Colon (tissue), 2 donors: ENCODE measurements at regions not wholly inside any gene's neighbourhood (a gene's known extent, or its start where the extent isn't known, plus 50 kb on each side); places are given as distances from the start of the nearest gene placed in this dataset.
"Not testable (repeated sequence)": the region's sequence is repeated elsewhere in the genome, so short reads cannot be mapped to it uniquely, and the experiment has no call there.

Experiments
- FAIRE-seq: peaks from 2 replicates; lab custom pipeline; 2012; peaks lifted over from hg19 to GRCh38; lab: Jason Lieb, UNC
- donor health status: control.
- donor health status: control.

DNA sequence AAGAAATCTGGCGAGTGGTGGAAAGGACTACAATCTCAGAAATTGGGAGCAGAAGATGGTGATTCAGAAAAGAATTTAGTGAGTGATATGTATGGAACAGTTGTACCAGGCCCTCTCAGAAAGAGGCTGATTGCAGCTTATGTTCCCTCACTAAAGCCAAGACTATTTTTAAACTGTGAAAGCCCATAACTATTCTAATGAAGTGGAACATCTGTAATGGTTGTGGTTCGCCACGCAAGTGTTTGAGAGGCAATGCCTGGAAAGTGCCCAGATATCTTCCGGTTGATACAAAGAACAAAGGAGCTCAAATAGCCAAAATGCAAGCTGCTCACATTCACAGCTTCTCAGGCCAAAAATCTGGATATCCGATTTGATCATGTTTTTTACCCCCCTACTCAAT lies 1250.7 kb downstream of the RAPGEF2 start:
- no peak for FAIRE-seq

DNA sequence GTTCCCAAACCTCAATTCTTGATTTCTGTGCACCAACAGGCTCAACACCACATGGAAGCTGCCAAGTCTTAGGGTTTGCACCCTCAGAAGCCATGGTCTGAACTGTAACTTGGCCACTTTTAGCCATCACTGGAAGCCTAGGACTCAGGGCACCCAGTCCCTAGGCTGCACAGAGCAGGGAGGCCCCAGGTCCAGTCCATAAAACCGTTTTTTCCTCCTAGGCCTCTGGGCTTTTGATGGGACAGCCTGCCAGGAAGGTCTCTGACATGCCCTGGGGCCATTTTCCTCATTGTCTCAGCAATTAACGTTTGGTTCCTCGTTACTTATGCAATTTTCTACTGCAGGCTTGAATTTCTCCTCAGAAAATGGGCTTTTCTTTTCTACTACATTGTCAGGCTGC lies 1259.6 kb downstream of the RAPGEF2 start:
- FAIRE-seq: no peak

DNA sequence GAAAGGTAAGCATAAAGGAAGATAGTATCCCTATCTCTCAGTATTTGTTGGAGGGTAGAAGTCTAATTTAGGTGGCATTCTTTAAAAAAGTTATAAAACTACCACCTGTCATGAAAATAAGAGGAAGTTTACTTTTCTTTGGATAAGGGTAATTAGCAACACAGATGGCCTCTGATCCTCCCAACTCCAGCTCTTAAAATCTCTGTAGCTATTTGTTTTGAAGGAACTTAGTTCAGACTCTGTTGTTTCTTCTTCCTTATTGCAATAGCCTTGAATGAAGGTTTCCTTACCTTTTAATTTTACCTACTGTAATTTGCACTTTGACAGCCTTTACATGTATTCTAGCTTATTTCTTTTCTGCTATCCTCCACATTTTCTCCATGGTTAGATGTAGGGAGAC lies 1261.3 kb downstream of the RAPGEF2 start:
- FAIRE-seq: no peak

DNA sequence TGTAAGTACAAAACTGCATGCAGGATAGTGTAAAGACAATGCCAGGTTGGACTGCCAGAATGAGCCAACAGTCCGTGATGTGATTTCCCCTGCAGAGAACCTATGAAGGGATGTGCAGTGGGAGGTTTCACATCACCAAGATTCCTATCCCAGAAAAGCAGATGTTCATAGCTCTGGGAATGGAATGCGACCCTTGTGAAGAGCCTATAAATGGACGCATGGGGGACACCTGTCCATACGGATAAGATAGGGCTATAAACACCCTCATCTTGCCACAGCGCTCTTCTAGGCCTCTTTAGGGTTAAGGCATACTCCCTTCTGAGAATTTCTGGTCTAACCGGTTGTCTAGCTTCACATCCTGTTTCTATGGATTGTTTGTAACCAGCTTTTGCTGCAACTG lies 1261.8 kb downstream of the RAPGEF2 start:
- FAIRE-seq: not testable (repeated sequence)

DNA sequence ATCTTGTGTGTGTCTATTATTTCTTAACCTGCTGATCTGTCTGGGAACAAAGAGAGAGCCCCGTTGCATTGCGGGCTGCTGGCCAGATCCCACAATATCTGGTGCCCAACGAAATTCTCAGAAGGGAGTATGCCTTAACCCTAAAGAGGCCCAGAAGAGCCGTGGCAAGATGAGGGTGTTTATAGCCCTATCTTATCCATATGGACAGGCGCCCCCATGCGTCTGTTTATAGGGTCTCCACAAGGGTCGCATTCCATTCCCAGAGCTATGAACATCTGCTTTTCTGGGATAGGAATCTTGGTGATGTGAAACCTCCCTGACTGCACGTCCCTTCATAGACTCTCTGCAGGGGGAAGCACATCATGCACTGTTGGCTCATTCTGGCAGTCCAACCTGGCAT lies 1262.5 kb downstream of the RAPGEF2 start:
- not testable (repeated sequence) for FAIRE-seq

DNA sequence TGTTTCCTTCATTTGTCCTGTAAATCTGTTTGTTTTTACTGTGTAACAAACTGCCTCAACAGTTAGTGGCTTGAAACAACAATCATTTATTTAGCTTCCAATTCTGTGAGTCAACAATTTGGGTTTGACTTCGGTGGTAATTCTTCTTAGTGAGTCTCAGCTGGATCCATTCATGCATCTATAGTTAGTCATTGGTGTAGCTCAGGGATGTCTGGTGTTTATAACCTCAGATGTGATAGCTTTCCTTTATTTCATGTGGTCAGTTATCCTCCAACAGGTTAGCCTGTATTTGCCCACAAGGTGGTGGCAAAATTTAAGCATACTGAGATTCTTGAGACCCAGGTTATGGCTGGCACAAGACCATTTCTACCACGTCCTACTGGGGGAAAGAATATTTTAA lies 1267.2 kb downstream of the RAPGEF2 start:
- FAIRE-seq: no peak

DNA sequence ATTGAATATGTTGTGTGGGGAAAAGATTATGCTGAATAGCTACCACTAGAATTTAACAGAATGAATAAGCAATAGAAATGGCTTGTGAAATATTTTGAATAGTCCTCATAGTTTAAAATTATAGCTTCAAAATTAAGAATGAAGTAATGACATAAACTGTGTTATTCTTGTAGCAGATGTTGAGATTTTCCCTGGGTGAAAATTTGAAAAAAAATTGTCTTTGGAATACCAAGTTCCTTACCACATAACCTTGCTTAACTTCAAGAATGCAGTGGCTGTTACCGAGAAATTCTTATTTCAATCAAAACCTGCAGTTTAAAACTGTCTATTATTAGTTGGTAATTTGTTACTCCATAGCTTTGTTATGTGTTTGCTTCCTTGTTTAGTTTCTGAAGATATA lies 1268.6 kb downstream of the RAPGEF2 start:
- FAIRE-seq: no peak

DNA sequence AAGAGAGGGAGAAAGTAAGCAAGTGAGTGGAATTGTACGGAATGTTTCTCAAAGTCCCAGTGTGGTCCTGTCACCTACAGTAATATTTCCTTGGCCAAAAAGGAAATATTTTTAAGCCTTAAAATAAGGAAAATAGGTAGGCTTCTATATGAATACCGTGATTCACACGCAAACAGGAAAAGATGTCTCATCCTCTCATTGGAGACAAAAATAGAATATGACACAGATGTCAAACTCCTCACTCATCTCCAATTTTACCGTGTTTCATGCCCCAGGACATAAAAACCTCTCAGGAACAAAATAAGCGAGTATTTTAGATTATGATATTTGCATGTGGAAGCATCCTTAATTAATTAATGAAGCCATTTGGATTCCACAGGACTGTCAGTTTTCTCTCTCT lies 1269.5 kb downstream of the RAPGEF2 start:
- FAIRE-seq: no peak

DNA sequence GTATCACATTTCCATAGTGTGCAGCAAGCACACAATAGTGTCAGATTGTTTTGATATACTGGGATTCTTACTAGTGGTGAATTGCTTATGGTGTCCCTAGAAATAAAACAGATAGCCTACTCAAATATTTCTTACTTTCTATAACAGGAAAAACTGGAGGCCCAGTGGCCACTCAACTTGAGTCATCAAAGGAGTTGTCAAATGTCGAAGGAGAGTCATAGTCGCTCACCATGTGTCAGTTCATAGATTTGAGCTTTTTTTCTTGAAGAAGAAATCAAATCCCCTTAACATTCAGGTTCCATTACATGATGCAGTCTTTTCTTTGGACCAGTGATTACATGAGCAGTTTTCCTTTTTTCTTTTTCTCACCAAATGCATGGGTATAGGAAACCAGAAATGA lies 1271.0 kb downstream of the RAPGEF2 start:
- no peak for FAIRE-seq

DNA sequence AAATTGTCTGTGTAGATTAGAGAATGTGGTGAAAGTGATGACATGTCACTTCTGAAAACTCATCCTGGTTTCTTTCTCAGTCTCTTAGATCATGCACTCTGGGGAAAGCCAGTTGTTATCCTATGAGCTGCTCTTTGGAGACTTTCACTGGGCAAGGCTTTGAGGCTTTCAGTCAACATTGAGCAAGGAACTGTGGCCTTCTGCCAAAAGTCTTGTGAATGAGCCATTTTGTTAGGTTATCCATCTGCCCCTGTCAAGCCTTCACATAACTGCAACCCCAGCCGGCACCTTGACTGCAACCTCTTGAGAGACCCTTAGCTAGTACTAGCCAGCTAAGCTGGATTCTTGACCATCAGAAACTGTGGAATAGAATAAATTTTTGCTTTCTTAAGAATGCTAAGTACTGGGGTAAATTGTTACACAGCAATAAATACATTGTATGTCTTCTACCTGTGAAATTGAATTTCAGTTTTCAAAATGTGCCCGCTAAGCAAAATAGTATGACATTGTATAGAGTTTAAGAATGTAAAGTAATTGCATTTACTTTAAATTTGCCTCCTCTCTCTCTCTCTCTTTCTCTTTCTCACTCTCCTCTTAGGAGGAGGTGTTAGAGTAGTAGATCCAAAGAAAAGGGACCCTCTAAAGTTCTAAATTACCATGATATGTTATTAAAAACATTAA lies 1273.0 kb downstream of the RAPGEF2 start:
- FAIRE-seq: no peak

DNA sequence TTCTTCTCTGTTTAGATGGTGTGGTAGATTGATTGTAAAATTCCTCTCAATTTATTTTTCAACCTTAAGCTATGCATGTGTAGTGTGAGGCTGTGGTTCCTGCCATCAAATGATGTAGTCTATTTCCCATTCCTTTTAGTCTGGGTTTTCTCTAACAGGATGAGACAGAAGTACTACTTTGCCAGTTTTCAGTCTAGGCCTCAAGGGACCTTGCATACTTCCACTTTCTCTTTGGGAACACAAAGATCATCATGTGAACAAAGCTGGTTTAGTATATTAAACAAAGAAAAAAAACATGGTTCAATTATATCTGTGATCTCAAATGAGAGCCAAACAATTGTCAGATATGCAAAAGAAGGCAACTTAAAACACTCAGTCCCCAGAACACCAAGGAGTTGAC lies 1284.0 kb downstream of the RAPGEF2 start:
- no peak for FAIRE-seq

DNA sequence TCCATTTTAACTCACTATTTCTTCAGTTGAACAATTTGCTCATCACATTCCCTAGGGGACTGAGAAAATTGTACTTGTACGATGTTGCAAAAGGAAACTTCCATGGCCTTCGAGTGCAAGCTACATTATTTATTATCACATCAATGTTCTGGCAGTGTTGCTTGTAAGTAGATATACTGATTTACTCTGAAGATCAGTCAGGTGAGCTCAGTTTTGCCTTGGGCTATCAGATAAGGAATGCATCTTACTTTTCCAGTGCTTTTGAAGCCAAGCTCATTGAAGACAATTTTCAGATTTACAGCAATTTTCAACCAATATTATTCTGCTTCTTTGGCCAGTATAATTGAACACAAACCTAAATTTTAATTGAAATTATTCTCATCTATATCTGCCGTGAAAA lies 1296.9 kb downstream of the RAPGEF2 start:
- FAIRE-seq: no peak

DNA sequence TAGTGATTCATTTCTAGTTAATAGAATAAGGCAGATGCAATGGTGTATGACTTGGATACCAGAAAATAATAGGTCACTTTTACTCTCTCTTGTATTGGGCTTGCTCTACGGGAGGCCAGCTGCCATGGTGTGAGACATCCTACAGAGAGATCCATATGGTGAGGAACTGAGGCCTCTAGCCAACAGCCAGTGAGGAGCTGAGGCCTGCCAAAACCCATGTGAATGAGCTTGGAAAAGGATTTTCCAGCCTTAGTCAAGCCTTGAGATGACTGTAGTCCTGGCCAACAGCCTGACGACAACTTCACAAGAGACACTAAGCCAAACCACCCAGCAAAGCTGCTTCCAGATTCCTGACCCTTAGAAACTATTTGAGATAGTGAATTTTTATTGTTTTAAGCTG lies 1300.2 kb downstream of the RAPGEF2 start:
- FAIRE-seq: no peak

DNA sequence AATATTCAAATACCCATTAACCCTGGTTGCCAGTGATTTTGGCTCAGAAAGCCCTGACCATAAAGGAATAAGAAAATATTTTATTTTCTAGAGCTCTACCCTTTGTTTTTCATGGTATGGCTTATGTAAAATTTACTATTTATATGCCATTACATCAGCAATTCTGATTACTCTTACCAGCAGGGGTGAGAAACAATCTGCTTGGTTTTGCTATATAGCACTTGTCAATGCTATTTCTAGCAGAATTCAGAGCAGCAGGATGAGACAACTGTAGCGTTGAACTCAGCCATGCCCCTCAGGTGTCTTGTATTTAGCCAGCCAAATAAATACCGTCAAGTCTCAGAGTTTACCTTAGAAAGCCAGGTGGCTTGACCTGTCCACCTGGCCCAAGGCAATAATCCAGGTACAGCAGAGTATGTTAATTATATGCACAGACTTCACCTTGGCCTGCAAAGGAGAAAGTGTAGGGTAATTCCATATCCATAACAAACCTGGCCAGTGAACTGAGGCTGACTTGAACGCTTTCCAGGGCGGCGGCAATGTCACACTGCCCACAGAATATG lies 1303.5 kb downstream of the RAPGEF2 start:
- no peak for FAIRE-seq

DNA sequence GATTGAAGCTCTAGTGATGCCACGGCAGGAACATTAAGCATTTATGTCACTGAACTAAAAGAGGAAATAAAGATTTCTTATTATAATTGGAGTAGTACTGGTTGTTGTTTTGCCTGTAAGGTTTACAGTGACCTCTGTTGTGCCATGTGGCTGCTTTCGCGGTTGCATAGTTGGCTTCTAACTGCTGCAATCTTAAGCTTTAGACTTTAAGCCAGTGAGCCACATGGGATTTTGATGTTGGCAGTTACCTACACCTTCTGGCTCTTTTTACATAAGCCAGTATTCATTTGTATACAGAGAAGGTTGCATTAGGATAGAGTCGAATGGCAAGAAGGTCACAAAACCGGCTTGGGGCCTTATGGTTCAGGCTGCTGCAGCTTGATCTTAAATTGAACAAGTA lies 1311.6 kb downstream of the RAPGEF2 start:
- no peak for FAIRE-seq

DNA sequence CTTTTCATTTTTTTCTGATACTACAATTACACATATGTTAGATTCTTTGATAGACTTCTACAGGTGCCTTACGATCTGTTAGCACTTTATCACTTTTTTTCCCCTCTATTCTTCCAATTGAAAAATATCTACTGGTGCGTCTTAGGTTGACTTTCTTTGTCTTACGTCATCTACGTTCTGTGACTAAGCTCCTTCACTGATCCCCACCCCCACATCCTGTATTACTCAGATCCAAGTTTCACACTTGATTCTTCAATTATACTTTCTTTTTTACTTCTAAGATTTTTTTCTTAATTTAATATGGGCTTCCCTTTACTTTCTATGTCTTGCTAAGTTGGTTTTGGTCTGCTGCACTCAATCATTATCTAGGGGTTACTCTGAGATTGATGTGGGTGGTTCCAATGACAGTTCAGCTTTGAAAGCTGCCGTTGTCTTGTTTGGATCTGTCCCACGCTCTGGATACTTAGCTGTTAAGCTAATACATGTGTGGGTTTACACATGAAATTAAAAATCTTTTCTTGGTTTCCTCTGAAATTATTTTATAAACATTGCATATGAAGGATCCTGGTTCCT lies 1321.1 kb downstream of the RAPGEF2 start:
- FAIRE-seq: no peak

DNA sequence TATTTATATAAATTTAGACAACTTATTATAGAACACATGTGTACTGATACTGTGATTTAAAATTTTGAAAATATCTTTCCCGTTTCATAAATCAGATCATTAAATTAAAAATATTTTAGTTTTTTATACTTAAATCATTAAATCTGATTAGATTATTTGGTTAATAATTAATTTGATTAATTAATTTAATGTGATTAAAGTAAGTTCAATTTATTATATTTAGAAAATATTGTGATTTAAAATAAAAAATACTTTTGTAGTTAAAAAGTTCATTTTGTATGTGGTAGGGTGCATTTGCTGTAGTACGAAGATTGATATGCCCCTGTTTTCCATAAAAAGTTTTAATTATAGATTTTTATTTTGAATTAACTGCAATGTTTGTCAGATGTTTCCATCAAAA lies 1323.4 kb downstream of the RAPGEF2 start:
- peak; percentile 89 for FAIRE-seq

DNA sequence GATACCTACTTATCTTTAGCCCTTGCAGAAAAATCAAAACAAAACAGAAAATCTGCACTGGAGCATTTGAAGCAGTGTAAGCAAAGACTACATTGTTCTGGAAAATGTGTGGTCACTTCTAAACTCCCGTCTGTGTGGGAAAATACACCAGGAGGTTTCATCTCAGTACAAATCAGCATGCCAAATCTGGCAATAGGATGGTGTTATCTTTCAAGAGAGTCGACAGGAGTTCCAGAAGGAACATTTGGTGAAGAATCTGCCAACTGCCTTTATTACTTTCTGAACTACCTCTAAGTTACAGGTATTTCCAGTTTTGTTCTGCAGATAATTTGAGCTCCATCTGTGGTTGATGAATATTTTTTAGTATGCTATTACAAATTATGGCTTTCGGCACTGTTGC lies 1348.0 kb downstream of the RAPGEF2 start:
- no peak for FAIRE-seq

DNA sequence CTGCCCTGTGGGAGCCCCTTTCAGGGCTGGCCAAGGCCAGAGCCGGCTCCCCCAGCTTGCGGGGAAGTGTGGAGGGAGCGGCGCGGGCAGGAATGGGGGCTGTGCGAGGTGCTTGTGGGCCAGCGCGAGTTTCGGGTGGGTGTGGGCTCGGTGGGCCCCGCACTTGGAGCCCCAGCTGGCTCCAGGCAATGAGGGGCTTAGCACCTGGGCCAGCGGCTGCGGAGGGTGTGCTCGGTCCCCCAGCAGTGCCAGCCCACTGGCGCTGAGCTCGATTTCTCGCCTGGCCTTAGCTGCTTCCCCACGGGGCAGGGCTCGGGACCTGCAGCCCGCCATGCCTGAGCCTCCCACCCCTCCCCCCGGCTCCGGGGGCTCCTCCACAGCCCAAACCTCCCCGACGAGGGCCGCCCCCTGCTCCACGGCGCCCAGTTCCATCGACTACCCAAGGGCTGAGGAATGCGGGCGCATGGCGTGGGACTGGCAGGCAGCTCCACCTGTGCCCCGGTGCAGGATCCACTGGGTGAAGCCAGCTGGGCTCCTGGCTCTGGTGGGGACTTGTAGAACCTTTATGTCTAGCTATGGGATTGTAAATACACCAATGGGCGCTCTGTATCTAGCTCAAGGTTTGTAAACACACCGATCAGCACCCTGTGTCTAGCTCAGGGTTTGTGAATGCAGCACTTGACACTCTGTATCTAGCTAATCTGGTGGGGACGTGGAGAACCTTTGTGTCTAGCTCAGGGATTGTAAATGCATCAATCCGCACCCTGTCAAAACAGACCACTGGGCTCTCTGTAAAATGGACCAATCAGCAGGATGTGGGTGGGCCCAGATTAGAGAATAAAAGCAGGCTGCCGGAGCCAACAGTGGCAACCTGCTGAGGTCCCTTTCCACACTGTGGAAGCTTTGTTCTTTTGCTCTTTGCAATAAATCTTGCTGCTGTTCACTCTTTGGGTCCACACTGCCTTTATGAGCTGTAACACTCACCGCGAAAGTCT lies 1379.1 kb downstream of the RAPGEF2 start:
- not testable (repeated sequence) for FAIRE-seq

DNA sequence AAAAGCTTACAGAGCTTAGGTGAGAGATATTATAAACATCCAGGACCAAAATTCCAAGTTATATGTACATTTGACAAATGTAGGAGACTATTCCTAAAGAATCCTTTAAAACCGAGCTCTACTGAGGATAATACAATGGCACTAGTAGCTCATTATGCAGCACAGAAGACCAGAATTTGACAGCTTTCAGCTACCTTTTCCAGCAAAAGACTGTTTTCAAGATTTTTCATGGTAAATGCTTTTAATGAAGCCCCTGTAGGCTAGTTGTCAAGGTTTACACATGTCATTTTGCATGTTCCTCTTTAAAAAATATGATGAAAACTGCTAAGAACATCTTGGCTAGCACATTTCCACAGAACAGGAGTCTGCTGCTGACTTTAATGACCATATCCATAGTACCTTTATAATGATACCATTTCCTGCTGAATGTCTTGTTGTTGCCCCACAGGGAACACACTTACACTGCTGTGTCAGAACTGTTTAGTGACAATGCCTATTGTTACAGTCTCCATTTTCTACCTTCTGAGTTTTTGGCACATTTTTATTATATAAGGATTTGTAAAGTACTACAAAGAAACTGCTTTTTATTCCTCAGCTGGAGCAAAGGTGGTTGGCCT lies 1382.3 kb downstream of the RAPGEF2 start:
- FAIRE-seq: no peak

DNA sequence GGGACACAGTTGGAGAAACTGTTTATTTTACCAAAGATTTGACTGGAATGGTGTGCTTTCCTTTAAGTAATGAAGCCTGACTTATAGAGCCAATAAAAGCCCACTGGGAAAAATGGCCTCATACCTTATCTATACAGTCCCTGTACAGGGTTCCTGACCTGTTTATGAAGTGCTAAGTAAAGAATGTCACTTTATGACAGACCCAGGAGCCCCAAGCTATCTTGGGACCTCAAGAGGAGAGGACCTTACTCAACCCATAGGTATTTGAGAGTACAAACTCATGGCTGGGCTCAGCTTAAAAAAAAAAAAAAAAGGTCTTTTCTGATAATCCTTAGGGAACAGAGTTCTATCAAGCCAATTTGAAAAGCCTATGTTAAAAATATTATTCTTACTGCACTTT lies 1389.3 kb downstream of the RAPGEF2 start:
- no peak for FAIRE-seq

DNA sequence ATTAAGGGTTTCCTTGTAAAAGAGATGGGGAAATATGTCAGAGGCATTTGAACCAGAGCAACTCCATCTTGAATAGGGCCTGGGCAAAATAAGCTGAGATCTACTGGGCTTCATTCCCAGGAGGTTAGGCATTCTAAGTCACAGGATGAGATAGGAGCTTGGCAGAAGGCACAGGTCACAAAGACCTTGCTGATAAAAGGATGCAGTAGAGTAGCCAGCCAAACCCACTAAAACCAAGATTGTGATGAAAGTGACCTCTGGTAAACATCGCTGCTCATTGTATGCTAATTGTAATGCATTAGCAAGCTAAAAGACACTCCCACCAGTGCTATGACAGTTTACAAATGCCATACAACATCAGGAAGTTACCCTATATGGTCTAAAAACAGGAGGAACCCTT lies 1390.3 kb downstream of the RAPGEF2 start:
- FAIRE-seq: no peak
